Activated naive CD4-positive, alpha-beta T cell treated with anti-CD3 and anti-CD28 coated beads, Interleukin-2, amount 10 ng/mL, durations not matched to agents 7 days and 5 days (primary cell): ENCODE measurements at regions not wholly inside any gene's neighbourhood (a gene's known extent, or its start where the extent isn't known, plus 50 kb on each side); places are given as distances from the start of the nearest gene placed in this dataset.
"Not testable (repeated sequence)": the region's sequence is repeated elsewhere in the genome, so short reads cannot be mapped to it uniquely, and the experiment has no call there.

Experiments
- CTCF ChIA-PET: fragments of 350-600 bp; sonication (Branson Sonifier 250); formaldehyde crosslinking; loops from one replicate; lab custom pipeline; 2021; ENCODE audit warnings: antibody characterized with exemption; lab: Charles Lee
- DNase-seq: peaks from one replicate; pipeline ENCODE4 v3.0.0-alpha.2; 2020
- H3K27ac Mint-ChIP-seq: one replicate; pipeline ENCODE4 v1.8.0; 2021; ENCODE audit warnings: mild to moderate bottlenecking, moderate library complexity, mixed read lengths
- H3K27me3 Mint-ChIP-seq: one replicate; pipeline ENCODE4 v1.8.0; 2021; ENCODE audit warnings: mild to moderate bottlenecking, mixed read lengths
- H3K36me3 Mint-ChIP-seq: one replicate; pipeline ENCODE4 v1.8.0; 2021; ENCODE audit warnings: mixed read lengths
- H3K4me1 Mint-ChIP-seq: one replicate; pipeline ENCODE4 v1.8.0; 2021; ENCODE audit warnings: mixed read lengths
- H3K4me3 Mint-ChIP-seq: one replicate; pipeline ENCODE4 v1.8.0; 2021; ENCODE audit warnings: mild to moderate bottlenecking, moderate library complexity, mixed read lengths
- H3K9me3 Mint-ChIP-seq: one replicate; pipeline ENCODE4 v1.8.0; 2021; ENCODE audit warnings: mixed read lengths

- no peak for DNase-seq
- no peak overlapping the region for H3K4me3 Mint-ChIP-seq
- H3K36me3 Mint-ChIP-seq, result no peaks in the 10 kb centered on the region
- CTCF ChIA-PET, result interaction anchor here (0.9 to 2.7 kb wide), 9 partner anchors 8 to 574 kb away, joined by 3 to 9 read pairs (median 4); no protein-coding TSS in a partner anchor
- H3K27me3 Mint-ChIP-seq, result peaks cover 37% of the 10 kb centered on the region
- H3K27ac Mint-ChIP-seq, result no peak overlapping the region
- H3K9me3 Mint-ChIP-seq, result no peaks in the 10 kb centered on the region
- no peaks in the 10 kb centered on the region for H3K4me1 Mint-ChIP-seq
Measured at GRCh38 chr22:44566911-44567310, 68.9 kb upstream of the RTL6 start.

- CTCF ChIA-PET, H3K4me3 Mint-ChIP-seq, H3K4me1 Mint-ChIP-seq, H3K27ac Mint-ChIP-seq, H3K9me3 Mint-ChIP-seq, H3K36me3 Mint-ChIP-seq, DNase-seq: not testable (repeated sequence)
- peaks cover 16% of the 10 kb centered on the region for H3K27me3 Mint-ChIP-seq
Measured at GRCh38 chr22:44562651-44563050, 64.6 kb upstream of the RTL6 start.

- H3K9me3 Mint-ChIP-seq, result no peaks in the 10 kb centered on the region
- no peak overlapping the region for H3K4me3 Mint-ChIP-seq
- DNase-seq, result no peak
- H3K36me3 Mint-ChIP-seq, result no peaks in the 10 kb centered on the region
- peaks cover 8% of the 10 kb centered on the region for H3K27me3 Mint-ChIP-seq
- CTCF ChIA-PET, result no interaction called here
- no peak overlapping the region for H3K27ac Mint-ChIP-seq
- H3K4me1 Mint-ChIP-seq, result no peaks in the 10 kb centered on the region
Measured at GRCh38 chr22:44561139-44561840, 63.3 kb upstream of the RTL6 start.

- not testable (repeated sequence) for H3K4me3 Mint-ChIP-seq, H3K4me1 Mint-ChIP-seq, DNase-seq, H3K9me3 Mint-ChIP-seq, H3K36me3 Mint-ChIP-seq, H3K27ac Mint-ChIP-seq
- CTCF ChIA-PET, result interaction anchor here (0.9 kb wide), 1 partner anchor 9 kb away, joined by 3 read pairs; no protein-coding TSS in a partner anchor
- peaks cover 12% of the 10 kb centered on the region for H3K27me3 Mint-ChIP-seq
Measured at GRCh38 chr22:44558671-44559070, 60.6 kb upstream of the RTL6 start.

GRCh38 chr22:44557872-44558271 lies 59.8 kb upstream of the RTL6 start:
- H3K9me3 Mint-ChIP-seq, DNase-seq: not testable (repeated sequence)

GRCh38 chr22:44557064-44557748 lies 59.2 kb upstream of the RTL6 start:
- peaks cover 12% of the 10 kb centered on the region for H3K27me3 Mint-ChIP-seq
- H3K27ac Mint-ChIP-seq, result no peak overlapping the region
- no peaks in the 10 kb centered on the region for H3K9me3 Mint-ChIP-seq
- CTCF ChIA-PET, result interaction anchor here (1.1 kb wide), 1 partner anchor 10 kb away, joined by 4 read pairs; no protein-coding TSS in a partner anchor
- H3K4me3 Mint-ChIP-seq, result no peak overlapping the region
- H3K36me3 Mint-ChIP-seq, result no peaks in the 10 kb centered on the region
- DNase-seq, result no peak
- H3K4me1 Mint-ChIP-seq, result no peaks in the 10 kb centered on the region

More at GRCh38 chr22:44557872-44558271, 59.8 kb upstream of the RTL6 start:
- H3K36me3 Mint-ChIP-seq, H3K4me1 Mint-ChIP-seq, H3K4me3 Mint-ChIP-seq, H3K27ac Mint-ChIP-seq: not testable (repeated sequence)
- peaks cover 12% of the 10 kb centered on the region for H3K27me3 Mint-ChIP-seq
- CTCF ChIA-PET, result interaction anchor here (0.9 to 1.1 kb wide), 2 partner anchors 10 kb away, joined by 3 to 4 read pairs; no protein-coding TSS in a partner anchor

GRCh38 chr22:44555597-44555996 lies 57.6 kb upstream of the RTL6 start:
- H3K36me3 Mint-ChIP-seq, result no peaks in the 10 kb centered on the region
- no peak for DNase-seq
- peaks cover 8% of the 10 kb centered on the region for H3K27me3 Mint-ChIP-seq
- H3K4me1 Mint-ChIP-seq, result peaks cover 3% of the 10 kb centered on the region
- H3K27ac Mint-ChIP-seq, result no peak overlapping the region
- CTCF ChIA-PET, result no interaction called here
- H3K4me3 Mint-ChIP-seq, result no peak overlapping the region
- H3K9me3 Mint-ChIP-seq, result no peaks in the 10 kb centered on the region

- H3K4me3 Mint-ChIP-seq, result no peak overlapping the region
- H3K27ac Mint-ChIP-seq, result no peak overlapping the region
- H3K27me3 Mint-ChIP-seq, result peaks cover 8% of the 10 kb centered on the region
- no peaks in the 10 kb centered on the region for H3K36me3 Mint-ChIP-seq
- peaks cover 3% of the 10 kb centered on the region for H3K4me1 Mint-ChIP-seq
- DNase-seq, result no peak
- CTCF ChIA-PET, result no interaction called here
- no peaks in the 10 kb centered on the region for H3K9me3 Mint-ChIP-seq
Measured at GRCh38 chr22:44555046-44555445, 57.0 kb upstream of the RTL6 start.

- Mint-ChIP-seq H3K36me3 (no peaks in the 10 kb centered on the region), H3K9me3 (no peaks in the 10 kb centered on the region), H3K27me3 (peaks cover 8% of the 10 kb centered on the region), H3K4me3 (no peak overlapping the region), H3K27ac (no peak overlapping the region), H3K4me1 (peaks cover 3% of the 10 kb centered on the region)
- CTCF ChIA-PET, result no interaction called here
- DNase-seq, result no peak
Measured at GRCh38 chr22:44554411-44554810, 56.4 kb upstream of the RTL6 start.

- Mint-ChIP-seq H3K9me3 (no peaks in the 10 kb centered on the region), H3K27ac (no peak overlapping the region), H3K4me1 (peaks cover 3% of the 10 kb centered on the region), H3K36me3 (no peaks in the 10 kb centered on the region), H3K4me3 (no peak overlapping the region), H3K27me3 (peaks cover 14% of the 10 kb centered on the region)
- CTCF ChIA-PET, result no interaction called here
- DNase-seq, result no peak
Measured at GRCh38 chr22:44550711-44551491, 52.9 kb upstream of the RTL6 start.

- Mint-ChIP-seq H3K27me3 (peaks cover 19% of the 10 kb centered on the region), H3K9me3 (no peaks in the 10 kb centered on the region), H3K27ac (no peak overlapping the region), H3K36me3 (no peaks in the 10 kb centered on the region), H3K4me3 (no peak overlapping the region), H3K4me1 (peaks cover 3% of the 10 kb centered on the region)
- CTCF ChIA-PET, result no interaction called here
- DNase-seq, result no peak
Measured at GRCh38 chr22:44549701-44550100, 51.7 kb upstream of the RTL6 start.

- H3K36me3 Mint-ChIP-seq, result no peaks in the 10 kb centered on the region
- no peak overlapping the region for H3K27ac Mint-ChIP-seq
- no peaks in the 10 kb centered on the region for H3K9me3 Mint-ChIP-seq
- H3K27me3 Mint-ChIP-seq, result peaks cover 26% of the 10 kb centered on the region
- DNase-seq, result no peak
- peaks cover 3% of the 10 kb centered on the region for H3K4me1 Mint-ChIP-seq
- CTCF ChIA-PET, result no interaction called here
- no peak overlapping the region for H3K4me3 Mint-ChIP-seq
Measured at GRCh38 chr22:44548981-44549380, 50.9 kb upstream of the RTL6 start.
